ENCODE measurements at regions not wholly inside any gene's neighbourhood (a gene's known extent, or its start where the extent isn't known, plus 50 kb on each side); places are given as distances from the start of the nearest gene placed in this dataset.

- TF ChIP-seq POLR2A (IDR thresholded peaks at IDR 0.05; ENCODE audit: extremely low read depth, insufficient read length) (no peak), CTCF (IDR thresholded peaks at IDR 0.05; ENCODE audit: low read depth, low read length) (no peak), MYC (IDR thresholded peaks at IDR 0.05; ENCODE audit: low read depth, low read length) (no peak), MAX (IDR thresholded peaks at IDR 0.05; ENCODE audit: low read depth, low read length) (no peak)
Observed at GRCh38 chr13:40243047-40243446, 423.4 kb downstream of the FOXO1 start.

Measured in NB4 (cell line).